ENCODE measurements at regions not wholly inside any gene's neighbourhood (a gene's known extent, or its start where the extent isn't known, plus 50 kb on each side); places are given as distances from the start of the nearest gene placed in this dataset.
A peak's percentile ranks its signal among the peaks of the same experiment; 100 is the strongest.

GRCh38 chr5:2329741-2330140, 421.7 kb downstream of the IRX2 start:
- no peak for DNase-seq (ENCODE audit: low spot score)
- peaks cover 3% of the 10 kb centered on the region for H3K27me3 Mint-ChIP-seq (ENCODE audit: insufficient read depth, low read depth)
- Histone ChIP-seq H3K4me2 (no peak overlapping the region), H3K36me3 (no peaks in the 10 kb centered on the region), H3K79me2 (ENCODE audit: low read depth) (no peaks in the 10 kb centered on the region), H3K4me3 (no peak overlapping the region), H4K20me1 (ENCODE audit: low read depth) (no peaks in the 10 kb centered on the region), H3K27ac (no peak overlapping the region), H2AFZ (replicated peaks) (no peak overlapping the region), H3F3A (ENCODE audit: low read depth) (no peaks in the 10 kb centered on the region), H3K9me3 (ENCODE audit: low read depth) (no peaks in the 10 kb centered on the region), H3K9ac (no peak overlapping the region), H3K27me3 (no peaks in the 10 kb centered on the region), H3K4me1 (peaks cover 7% of the 10 kb centered on the region)
- TF ChIP-seq EZH2 (IDR thresholded peaks at IDR 0.05), result no peak
- no peak for TF ChIP-seq CTCF (IDR thresholded peaks at IDR 0.05)
- no peak for TF ChIP-seq EZH2phosphoT487 (IDR thresholded peaks at IDR 0.05)
- no peaks in the 10 kb centered on the region for H3K36me3 Mint-ChIP-seq
- H3K9me3 Mint-ChIP-seq, result no peaks in the 10 kb centered on the region
- H3K27ac Mint-ChIP-seq, result no peak overlapping the region
- H3K4me1 Mint-ChIP-seq, result peaks cover 55% of the 10 kb centered on the region
- no peak overlapping the region for H3K4me3 Mint-ChIP-seq

GRCh38 chr5:2326601-2327000, 424.9 kb downstream of the IRX2 start:
- Mint-ChIP-seq H3K9me3 (no peaks in the 10 kb centered on the region), H3K27me3 (ENCODE audit: insufficient read depth, low read depth) (peaks cover 6% of the 10 kb centered on the region), H3K36me3 (no peaks in the 10 kb centered on the region), H3K27ac (no peak overlapping the region), H3K4me1 (peaks cover 29% of the 10 kb centered on the region), H3K4me3 (no peak overlapping the region)
- Histone ChIP-seq H3K4me1 (no peaks in the 10 kb centered on the region), H3K27ac (no peak overlapping the region), H2AFZ (replicated peaks) (no peak overlapping the region), H3K36me3 (no peaks in the 10 kb centered on the region), H3K27me3 (no peaks in the 10 kb centered on the region), H3K9me3 (ENCODE audit: low read depth) (no peaks in the 10 kb centered on the region), H3K4me3 (no peak overlapping the region), H4K20me1 (ENCODE audit: low read depth) (no peaks in the 10 kb centered on the region), H3K79me2 (ENCODE audit: low read depth) (no peaks in the 10 kb centered on the region), H3K9ac (no peak overlapping the region), H3F3A (ENCODE audit: low read depth) (no peaks in the 10 kb centered on the region), H3K4me2 (no peak overlapping the region)
- no peak for TF ChIP-seq CTCF (IDR thresholded peaks at IDR 0.05)
- no peak for TF ChIP-seq EZH2 (IDR thresholded peaks at IDR 0.05)
- no peak for TF ChIP-seq EZH2phosphoT487 (IDR thresholded peaks at IDR 0.05)
- DNase-seq (ENCODE audit: low spot score), result no peak

GRCh38 chr5:2324788-2325187, 426.7 kb downstream of the IRX2 start:
- peak overlapping the region; percentile 14 for H3K27ac Mint-ChIP-seq
- H3K9me3 ChIP-seq (ENCODE audit: low read depth), result no peaks in the 10 kb centered on the region

More at GRCh38 chr5:2324788-2325187, 426.7 kb downstream of the IRX2 start:
- DNase-seq (ENCODE audit: low spot score), result no peak
- H3K27ac ChIP-seq, result no peak overlapping the region
- H3K4me1 Mint-ChIP-seq, result peaks cover 23% of the 10 kb centered on the region
- no peak overlapping the region for H3K4me2 ChIP-seq
- no peak overlapping the region for H3K4me3 ChIP-seq
- no peaks in the 10 kb centered on the region for H4K20me1 ChIP-seq (ENCODE audit: low read depth)
- H3K27me3 Mint-ChIP-seq (ENCODE audit: insufficient read depth, low read depth), result peaks cover 8% of the 10 kb centered on the region
- H3K4me1 ChIP-seq, result no peaks in the 10 kb centered on the region
- H3K36me3 ChIP-seq, result no peaks in the 10 kb centered on the region
- H3K4me3 Mint-ChIP-seq, result no peak overlapping the region
- TF ChIP-seq EZH2phosphoT487 (IDR thresholded peaks at IDR 0.05), result no peak
- no peak for TF ChIP-seq EZH2 (IDR thresholded peaks at IDR 0.05)
- TF ChIP-seq CTCF (IDR thresholded peaks at IDR 0.05), result no peak
- H3K79me2 ChIP-seq (ENCODE audit: low read depth), result no peaks in the 10 kb centered on the region
- no peaks in the 10 kb centered on the region for H3F3A ChIP-seq (ENCODE audit: low read depth)
- H3K9ac ChIP-seq, result no peak overlapping the region
- peaks cover 2% of the 10 kb centered on the region for H3K9me3 Mint-ChIP-seq
- H2AFZ ChIP-seq (replicated peaks), result no peak overlapping the region
- H3K27me3 ChIP-seq, result no peaks in the 10 kb centered on the region
- H3K36me3 Mint-ChIP-seq, result no peaks in the 10 kb centered on the region

Data from neural progenitor cell (in vitro differentiated cells).